ENCODE measurements at regions not wholly inside any gene's neighbourhood (a gene's known extent, or its start where the extent isn't known, plus 50 kb on each side); places are given as distances from the start of the nearest gene placed in this dataset.

DNA sequence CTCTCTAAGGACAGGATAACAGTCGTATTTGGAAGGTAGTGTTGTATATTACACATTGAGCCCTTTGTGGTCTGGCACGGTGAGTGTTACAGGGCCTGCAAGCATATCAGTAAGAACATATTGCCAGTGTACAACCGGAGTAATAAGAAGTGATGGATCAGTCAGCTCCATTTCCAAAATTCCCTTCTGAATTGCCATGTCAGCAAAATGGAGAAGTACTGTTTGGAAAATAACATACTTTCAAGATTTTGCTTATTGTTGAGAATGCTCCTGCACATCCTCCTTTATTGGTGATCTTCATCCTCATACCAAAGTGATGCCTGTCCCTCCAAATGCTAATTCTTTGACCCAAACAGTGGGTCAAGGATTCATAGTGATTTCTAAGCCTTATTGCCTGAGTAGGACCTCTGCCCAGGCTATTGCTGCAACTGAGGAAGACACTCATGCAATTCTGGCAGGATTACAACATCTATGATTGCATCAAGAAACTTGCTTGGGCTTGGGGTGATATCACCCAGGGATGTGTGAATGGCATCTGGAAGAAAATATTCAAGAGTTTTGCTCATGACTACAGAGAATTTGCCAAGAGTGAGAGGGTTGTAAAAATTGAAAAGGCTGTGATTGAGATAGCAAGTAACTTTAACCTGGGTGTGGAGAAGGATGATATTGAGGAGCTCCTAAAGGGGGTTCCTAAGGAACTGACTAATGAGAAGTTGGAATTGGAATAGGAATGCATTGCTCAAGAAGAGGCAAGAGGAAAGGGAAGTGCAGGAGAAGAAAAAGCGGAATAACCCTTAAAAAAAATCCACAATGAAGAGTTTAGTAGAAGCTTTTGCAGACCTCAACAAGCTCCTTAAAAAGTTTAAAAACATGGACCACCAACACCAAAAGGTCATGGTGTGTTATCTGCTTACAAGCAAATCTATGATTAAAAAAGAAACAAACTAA lies 452.2 kb upstream of the SORCS1 start:
- H3K36me3 Mint-ChIP-seq, result no peaks in the 10 kb centered on the region
- TF ChIP-seq IRF2 (CRISPR knock-in tag; IDR thresholded peaks at IDR 0.05; ENCODE audit: borderline replicate concordance, low read depth) (no peak), PRRX2 (CRISPR knock-in tag; IDR thresholded peaks at IDR 0.05) (no peak), NR1H2 (CRISPR knock-in tag; IDR thresholded peaks at IDR 0.05) (no peak), NFYB (CRISPR knock-in tag; conservative IDR thresholded peaks at IDR 0.05; ENCODE audit: low read depth) (no peak), OVOL2 (CRISPR knock-in tag; IDR thresholded peaks at IDR 0.05; ENCODE audit: borderline replicate concordance) (no peak), NFATC4 (CRISPR knock-in tag; IDR thresholded peaks at IDR 0.05) (no peak)
- TF ChIP-seq, protein P1, sequence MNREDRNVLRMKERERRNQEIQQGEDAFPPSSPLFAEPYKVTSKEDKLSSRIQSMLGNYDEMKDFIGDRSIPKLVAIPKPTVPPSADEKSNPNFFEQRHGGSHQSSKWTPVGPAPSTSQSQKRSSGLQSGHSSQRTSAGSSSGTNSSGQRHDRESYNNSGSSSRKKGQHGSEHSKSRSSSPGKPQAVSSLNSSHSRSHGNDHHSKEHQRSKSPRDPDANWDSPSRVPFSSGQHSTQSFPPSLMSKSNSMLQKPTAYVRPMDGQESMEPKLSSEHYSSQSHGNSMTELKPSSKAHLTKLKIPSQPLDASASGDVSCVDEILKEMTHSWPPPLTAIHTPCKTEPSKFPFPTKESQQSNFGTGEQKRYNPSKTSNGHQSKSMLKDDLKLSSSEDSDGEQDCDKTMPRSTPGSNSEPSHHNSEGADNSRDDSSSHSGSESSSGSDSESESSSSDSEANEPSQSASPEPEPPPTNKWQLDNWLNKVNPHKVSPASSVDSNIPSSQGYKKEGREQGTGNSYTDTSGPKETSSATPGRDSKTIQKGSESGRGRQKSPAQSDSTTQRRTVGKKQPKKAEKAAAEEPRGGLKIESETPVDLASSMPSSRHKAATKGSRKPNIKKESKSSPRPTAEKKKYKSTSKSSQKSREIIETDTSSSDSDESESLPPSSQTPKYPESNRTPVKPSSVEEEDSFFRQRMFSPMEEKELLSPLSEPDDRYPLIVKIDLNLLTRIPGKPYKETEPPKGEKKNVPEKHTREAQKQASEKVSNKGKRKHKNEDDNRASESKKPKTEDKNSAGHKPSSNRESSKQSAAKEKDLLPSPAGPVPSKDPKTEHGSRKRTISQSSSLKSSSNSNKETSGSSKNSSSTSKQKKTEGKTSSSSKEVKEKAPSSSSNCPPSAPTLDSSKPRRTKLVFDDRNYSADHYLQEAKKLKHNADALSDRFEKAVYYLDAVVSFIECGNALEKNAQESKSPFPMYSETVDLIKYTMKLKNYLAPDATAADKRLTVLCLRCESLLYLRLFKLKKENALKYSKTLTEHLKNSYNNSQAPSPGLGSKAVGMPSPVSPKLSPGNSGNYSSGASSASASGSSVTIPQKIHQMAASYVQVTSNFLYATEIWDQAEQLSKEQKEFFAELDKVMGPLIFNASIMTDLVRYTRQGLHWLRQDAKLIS (CRISPR knock-in tag; IDR thresholded peaks at IDR 0.05; ENCODE audit: borderline replicate concordance), result no peak
- ChIA-PET CTCF (no interaction called here), POLR2A (no interaction called here)
- H3K4me1 Mint-ChIP-seq, result peaks cover 12% of the 10 kb centered on the region
- no peak for DNase-seq (ENCODE audit: low spot score)
- H3K9me3 Mint-ChIP-seq, result no peaks in the 10 kb centered on the region
- ATAC-seq, result no peak
- no peak overlapping the region for H3K27ac Mint-ChIP-seq
- no peak overlapping the region for H3K4me3 Mint-ChIP-seq
- H3K27me3 Mint-ChIP-seq (ENCODE audit: low read depth), result no peaks in the 10 kb centered on the region

DNA sequence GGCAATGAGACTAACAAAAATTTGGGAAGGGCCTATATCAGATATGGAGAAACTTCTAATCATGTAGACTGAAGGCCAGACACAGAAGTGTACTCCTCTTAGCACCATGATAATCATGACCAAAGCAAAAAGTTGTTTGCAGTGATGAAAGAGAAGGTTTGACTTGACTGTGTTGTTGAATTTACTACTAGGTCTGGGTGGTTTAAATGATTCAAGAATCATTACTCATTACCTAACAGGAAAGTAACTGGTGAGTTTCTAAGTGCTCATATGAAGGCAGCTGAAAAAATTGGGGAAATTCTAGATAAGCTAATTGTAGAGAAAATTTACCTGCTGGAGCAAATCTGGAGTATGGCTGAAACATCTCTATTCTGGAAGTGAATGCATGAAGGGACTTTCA lies 451.5 kb upstream of the SORCS1 start:
- Mint-ChIP-seq H3K4me3 (no peak overlapping the region), H3K27me3 (ENCODE audit: low read depth) (no peaks in the 10 kb centered on the region), H3K36me3 (no peaks in the 10 kb centered on the region), H3K4me1 (peaks cover 12% of the 10 kb centered on the region), H3K27ac (no peak overlapping the region), H3K9me3 (no peaks in the 10 kb centered on the region)
- ChIA-PET CTCF (no interaction called here), POLR2A (interaction anchor here (0.6 kb wide), 1 partner anchor 9 kb away, joined by 3 read pairs; no protein-coding TSS in a partner anchor)
- no peak for ATAC-seq
- DNase-seq (ENCODE audit: low spot score), result no peak
- TF ChIP-seq, protein P2, sequence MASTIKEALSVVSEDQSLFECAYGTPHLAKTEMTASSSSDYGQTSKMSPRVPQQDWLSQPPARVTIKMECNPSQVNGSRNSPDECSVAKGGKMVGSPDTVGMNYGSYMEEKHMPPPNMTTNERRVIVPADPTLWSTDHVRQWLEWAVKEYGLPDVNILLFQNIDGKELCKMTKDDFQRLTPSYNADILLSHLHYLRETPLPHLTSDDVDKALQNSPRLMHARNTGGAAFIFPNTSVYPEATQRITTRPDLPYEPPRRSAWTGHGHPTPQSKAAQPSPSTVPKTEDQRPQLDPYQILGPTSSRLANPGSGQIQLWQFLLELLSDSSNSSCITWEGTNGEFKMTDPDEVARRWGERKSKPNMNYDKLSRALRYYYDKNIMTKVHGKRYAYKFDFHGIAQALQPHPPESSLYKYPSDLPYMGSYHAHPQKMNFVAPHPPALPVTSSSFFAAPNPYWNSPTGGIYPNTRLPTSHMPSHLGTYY (CRISPR knock-in tag; IDR thresholded peaks at IDR 0.05), result no peak
- TF ChIP-seq ZNF416 (CRISPR knock-in tag; IDR thresholded peaks at IDR 0.05) (no peak), NR1H2 (CRISPR knock-in tag; IDR thresholded peaks at IDR 0.05) (no peak), NR3C1 (CRISPR knock-in tag; conservative IDR thresholded peaks at IDR 0.05; ENCODE audit: low read depth) (no peak), PRRX2 (CRISPR knock-in tag; IDR thresholded peaks at IDR 0.05) (no peak)

DNA sequence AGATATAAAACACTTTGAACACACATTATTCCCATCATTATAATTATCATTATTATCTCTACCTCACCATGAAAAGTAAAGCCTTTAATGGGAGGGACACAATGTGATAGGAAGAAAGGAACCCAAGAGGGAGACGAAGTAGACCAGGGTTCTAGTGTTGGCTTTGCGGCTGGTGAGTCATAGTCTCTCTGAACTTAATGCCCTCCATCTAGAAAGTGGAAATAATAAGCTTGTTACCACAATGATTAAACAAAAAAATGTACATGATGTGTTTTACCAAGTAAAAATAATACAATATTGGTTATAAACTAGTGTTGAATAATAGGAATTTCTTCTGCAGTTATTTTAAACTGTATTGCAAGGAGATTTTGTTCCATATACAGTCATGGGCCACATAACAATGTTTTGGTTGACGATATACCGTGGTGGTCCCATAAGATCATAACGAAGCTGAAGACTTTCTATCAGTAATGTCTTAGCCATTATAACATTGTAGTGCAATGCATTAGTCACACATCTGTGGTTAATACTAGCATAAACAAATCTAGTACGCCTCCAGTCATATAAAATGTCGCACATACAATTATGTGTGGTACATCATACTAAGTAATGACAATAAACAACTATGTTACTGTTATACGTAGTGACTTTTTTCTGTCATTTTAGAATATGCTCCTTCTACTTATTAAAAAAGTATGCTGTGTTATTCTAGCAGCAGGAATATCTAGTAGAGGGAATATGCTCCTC lies 450.6 kb upstream of the SORCS1 start:
- no peaks in the 10 kb centered on the region for H3K27me3 Mint-ChIP-seq (ENCODE audit: low read depth)
- H3K4me1 Mint-ChIP-seq, result peaks cover 12% of the 10 kb centered on the region
- CTCF ChIA-PET, result no interaction called here
- DNase-seq (ENCODE audit: low spot score), result no peak
- no peaks in the 10 kb centered on the region for H3K9me3 Mint-ChIP-seq
- no peak overlapping the region for H3K4me3 Mint-ChIP-seq
- ATAC-seq, result no peak
- no peak overlapping the region for H3K27ac Mint-ChIP-seq
- TF ChIP-seq ZNF121 (CRISPR knock-in tag; IDR thresholded peaks at IDR 0.05) (no peak), CREB1 (CRISPR knock-in tag; IDR thresholded peaks at IDR 0.05) (no peak), SMAD3 (CRISPR knock-in tag; IDR thresholded peaks at IDR 0.05; ENCODE audit: borderline replicate concordance) (no peak), FOXK1 (CRISPR knock-in tag; IDR thresholded peaks at IDR 0.05) (no peak), PRRX2 (CRISPR knock-in tag; IDR thresholded peaks at IDR 0.05) (no peak), FOXP1 (CRISPR knock-in tag; IDR thresholded peaks at IDR 0.05; ENCODE audit: borderline replicate concordance) (no peak), RELA (CRISPR knock-in tag; IDR thresholded peaks at IDR 0.05; ENCODE audit: borderline replicate concordance) (no peak)
- POLR2A ChIA-PET, result no interaction called here
- no peaks in the 10 kb centered on the region for H3K36me3 Mint-ChIP-seq

Measured in WTC11 (cell line).